ENCODE measurements at regions not wholly inside any gene's neighbourhood (a gene's known extent, or its start where the extent isn't known, plus 50 kb on each side); places are given as distances from the start of the nearest gene placed in this dataset.

- no peaks in the 10 kb centered on the region for H3K79me1 ChIP-seq (ENCODE audit: low read depth, low read length)
- no peak overlapping the region for H4K91ac ChIP-seq (replicated peaks; ENCODE audit: insufficient read length, low read length)
- H3K9ac ChIP-seq (replicated peaks in 1 of 4; ENCODE audit: extremely low read depth in 1 of 4, low read depth in 3 of 4, low read length in 3 of 4): no peak overlapping the region
- no peak for FAIRE-seq
- H3K27me3 ChIP-seq (replicated peaks in 1 of 4; ENCODE audit: control insufficient read depth in 3 of 4, extremely low read depth in 1 of 4, insufficient read depth in 3 of 4, low read length in 3 of 4): no peaks in the 10 kb centered on the region
- no peak overlapping the region for H3K27ac ChIP-seq (ENCODE audit: low read depth, low read length)
- no peak overlapping the region for H3K56ac ChIP-seq (replicated peaks; ENCODE audit: insufficient read length, low read depth, low read length)
- 90% methylated on average over 2 of the region's 2 CpGs; no CpG with 5 or more reads in 1 of the 2 experiments for WGBS, 2 experiments (ENCODE audit: extremely low coverage in 1 of 2, insufficient coverage in 1 of 2, insufficient read length in 1 of 2, insufficient replicate concordance in 2 of 2, low coverage in 1 of 2, low lambda C conversion rate in 2 of 2, missing lambda C conversion rate in 1 of 2)
- H4K5ac ChIP-seq (ENCODE audit: insufficient read length, low read depth, low read length): no peak overlapping the region
- H3K23me2 ChIP-seq (ENCODE audit: low read depth, low read length): no peaks in the 10 kb centered on the region
- no peak overlapping the region for H3K18ac ChIP-seq (ENCODE audit: extremely low read depth, low read length)
- TF ChIP-seq CHD1 (IDR thresholded peaks at IDR 0.05; ENCODE audit: low read depth, low read length): no peak
- no peak for TF ChIP-seq NANOG (IDR thresholded peaks at IDR 0.05; ENCODE audit: insufficient read depth, low read depth, low read length, poor library complexity, severe bottlenecking)
- no peak for TF ChIP-seq SP2 (IDR thresholded peaks at IDR 0.05; ENCODE audit: low read length)
- TF ChIP-seq FOSL1 (IDR thresholded peaks at IDR 0.05; ENCODE audit: insufficient read depth, low read depth, low read length): no peak
- TF ChIP-seq SP1 (IDR thresholded peaks at IDR 0.05; ENCODE audit: low read depth, low read length): no peak
- TF ChIP-seq MAX (IDR thresholded peaks at IDR 0.05): no peak
- no peak for TF ChIP-seq ZNF274 (IDR thresholded peaks at IDR 0.05; ENCODE audit: borderline replicate concordance, extremely low read depth, low read length)
- TF ChIP-seq SIRT6 (IDR thresholded peaks at IDR 0.05; ENCODE audit: low read length): no peak
- no peak for TF ChIP-seq TCF12 (IDR thresholded peaks at IDR 0.05; ENCODE audit: low read depth, low read length)
- TF ChIP-seq CBX5 (IDR thresholded peaks at IDR 0.05; ENCODE audit: low read depth, low read length): no peak
- TF ChIP-seq KDM5A (IDR thresholded peaks at IDR 0.05; ENCODE audit: low read length): no peak
- no peak for TF ChIP-seq CBX8 (IDR thresholded peaks at IDR 0.05; ENCODE audit: borderline replicate concordance, low read depth, low read length)
- H3K4me1 ChIP-seq (replicated peaks in 1 of 4; ENCODE audit: control insufficient read depth in 3 of 4, insufficient read depth in 4 of 4, low read length in 3 of 4): peaks cover 0 to 4% (median 1%) of the 10 kb centered on the region in 4 experiments; a peak in 2 of 7 replicates
- ChIA-PET CTCF (ENCODE audit: partially characterized antibody) (no interaction called here), POLR2A (ENCODE audit: partially characterized antibody) (no interaction called here)
- no peak for DNase-seq (ENCODE audit: low read depth in 1 of 2, low spot score in 2 of 2)
- no peak overlapping the region for H2BK15ac ChIP-seq (ENCODE audit: low read length)
- H2BK5ac ChIP-seq (ENCODE audit: low read depth, low read length): no peak overlapping the region
- no peak overlapping the region for H2AFZ ChIP-seq (ENCODE audit: low read length)
- no peaks in the 10 kb centered on the region for H3K9me3 ChIP-seq (ENCODE audit: insufficient read depth in 2 of 2, low read depth in 1 of 2, low read length in 1 of 2)
- H2BK120ac ChIP-seq (replicated peaks; ENCODE audit: low read depth, low read length): no peak overlapping the region
- no peaks in the 10 kb centered on the region for H3K36me3 ChIP-seq (ENCODE audit: control insufficient read depth in 2 of 4, insufficient read depth in 4 of 4, low read length in 3 of 4)
- H4K20me1 ChIP-seq (replicated peaks in 1 of 2; ENCODE audit: control insufficient read depth in 1 of 2, insufficient read depth in 2 of 2, low read length in 2 of 2): no peaks in the 10 kb centered on the region
- no peak overlapping the region for H4K8ac ChIP-seq (ENCODE audit: extremely low read depth, insufficient read depth, low read length)
- H3K14ac ChIP-seq (ENCODE audit: insufficient read length): no peak overlapping the region
- H3K23ac ChIP-seq (ENCODE audit: insufficient read length): no peak overlapping the region
- no peak overlapping the region for H3K4me3 ChIP-seq (ENCODE audit: extremely low read depth in 1 of 4, insufficient read depth in 2 of 4, low read depth in 3 of 4, low read length in 4 of 4)
- no peak overlapping the region for H3K4me2 ChIP-seq (ENCODE audit: insufficient read depth in 1 of 2, low read depth in 2 of 2, low read length in 2 of 2)
- no peak overlapping the region for H2AK5ac ChIP-seq (ENCODE audit: low read depth, low read length)
- H2BK12ac ChIP-seq (ENCODE audit: low read depth, low read length): no peak overlapping the region
- no peak overlapping the region for H3K4ac ChIP-seq (replicated peaks; ENCODE audit: insufficient read length, low read depth, low read length)
- no peak overlapping the region for H2BK20ac ChIP-seq (ENCODE audit: low read length)
- H3K79me2 ChIP-seq (ENCODE audit: control insufficient read depth in 1 of 2, insufficient read depth in 2 of 2, low read length in 2 of 2): no peaks in the 10 kb centered on the region
These were observed 107.0 kb downstream of the EVX1 start for GRCh38 chr7:27349621-27350020.
